ENCODE measurements at regions not wholly inside any gene's neighbourhood (a gene's known extent, or its start where the extent isn't known, plus 50 kb on each side); places are given as distances from the start of the nearest gene placed in this dataset.
A peak's percentile ranks its signal among the peaks of the same experiment; 100 is the strongest.

- TF ChIP-seq CTCF (IDR thresholded peaks at IDR 0.05), result no peak
Measured at GRCh38 chr14:27435923-27436670, 838.3 kb upstream of the NOVA1 start.

GRCh38 chr14:27484633-27485032 lies 886.8 kb upstream of the NOVA1 start:
- TF ChIP-seq CTCF (IDR thresholded peaks at IDR 0.05), result no peak

- no peak for TF ChIP-seq CTCF (IDR thresholded peaks at IDR 0.05)
Measured at GRCh38 chr14:27485193-27485592, 887.4 kb upstream of the NOVA1 start.

GRCh38 chr14:27506272-27506671 lies 908.4 kb upstream of the NOVA1 start:
- TF ChIP-seq CTCF (IDR thresholded peaks at IDR 0.05), result 0 out of 2 replicates have a peak, but pooled peaks have one; percentile 8

GRCh38 chr14:27528328-27528727 lies 930.5 kb upstream of the NOVA1 start:
- TF ChIP-seq CTCF (IDR thresholded peaks at IDR 0.05), result peak; percentile 75

GRCh38 chr14:27536748-27537147 lies 938.9 kb upstream of the NOVA1 start:
- TF ChIP-seq CTCF (IDR thresholded peaks at IDR 0.05), result no peak

- TF ChIP-seq CTCF (IDR thresholded peaks at IDR 0.05), result no peak
Measured at GRCh38 chr14:27546111-27546510, 948.3 kb upstream of the NOVA1 start.

GRCh38 chr14:27553790-27554189 lies 956.0 kb upstream of the NOVA1 start:
- TF ChIP-seq CTCF (IDR thresholded peaks at IDR 0.05), result peak; percentile 60

Data from LNCAP (cell line).